NCI-H2029 (cell line): ENCODE measurements at regions not wholly inside any gene's neighbourhood (a gene's known extent, or its start where the extent isn't known, plus 50 kb on each side); places are given as distances from the start of the nearest gene placed in this dataset.
"Not testable (repeated sequence)": the region's sequence is repeated elsewhere in the genome, so short reads cannot be mapped to it uniquely, and the experiment has no call there.

Experiments used
- DNase-seq: peaks from one replicate; lab custom pipeline; 2025; lab: John Stamatoyannopoulos, UW

GRCh38 chr18:43714343-43715010 is 437.2 kb upstream of the SYT4 start:
- DNase-seq = no peak

DNA sequence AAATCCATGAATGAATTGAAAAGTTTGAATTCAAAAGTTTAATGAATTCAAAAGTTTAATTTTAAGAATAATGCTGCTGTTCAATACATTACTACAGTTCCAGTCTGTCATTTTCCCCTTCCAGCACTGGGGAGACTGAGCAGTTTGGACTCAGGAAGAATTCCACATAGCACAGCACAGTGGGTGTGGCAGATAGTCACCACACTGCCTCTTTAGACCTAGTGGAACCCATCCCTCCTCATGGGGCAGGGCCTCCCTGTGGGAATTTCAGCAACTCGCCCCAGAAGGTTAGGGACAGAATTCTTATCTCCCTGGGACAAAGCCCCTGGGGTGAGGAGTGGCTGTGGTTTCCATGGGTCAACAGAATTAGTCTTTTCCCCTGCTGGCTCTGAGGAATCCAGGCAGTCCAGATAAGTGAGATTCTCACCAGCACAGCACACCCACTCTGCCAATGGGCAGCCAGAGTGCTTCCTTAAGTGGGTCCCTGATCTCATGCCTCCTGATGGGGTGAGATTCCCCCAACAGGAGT is 442.0 kb upstream of the SYT4 start:
- DNase-seq = no peak

GRCh38 chr18:43720041-43720440 is 442.8 kb upstream of the SYT4 start:
- no peak for DNase-seq

DNA sequence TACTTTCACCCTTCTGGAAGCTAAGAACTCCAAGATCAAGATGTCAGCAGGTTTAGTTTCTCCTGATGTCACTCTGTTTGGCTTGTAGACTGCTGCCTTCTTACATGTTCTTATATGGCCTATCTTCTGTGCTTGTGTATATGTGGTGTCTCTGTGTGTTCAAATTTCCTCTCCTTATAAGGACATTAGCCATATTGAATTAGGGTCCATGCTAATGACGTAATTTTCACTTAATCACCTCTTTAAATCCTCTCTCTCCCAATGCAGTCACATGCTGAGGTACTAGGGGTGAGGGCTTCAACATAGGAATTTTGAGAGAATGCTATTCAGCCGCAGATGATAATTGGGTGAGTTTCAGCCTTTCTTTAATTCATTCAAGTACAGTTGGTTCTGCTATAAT is 458.3 kb upstream of the SYT4 start:
- no peak for DNase-seq

DNA sequence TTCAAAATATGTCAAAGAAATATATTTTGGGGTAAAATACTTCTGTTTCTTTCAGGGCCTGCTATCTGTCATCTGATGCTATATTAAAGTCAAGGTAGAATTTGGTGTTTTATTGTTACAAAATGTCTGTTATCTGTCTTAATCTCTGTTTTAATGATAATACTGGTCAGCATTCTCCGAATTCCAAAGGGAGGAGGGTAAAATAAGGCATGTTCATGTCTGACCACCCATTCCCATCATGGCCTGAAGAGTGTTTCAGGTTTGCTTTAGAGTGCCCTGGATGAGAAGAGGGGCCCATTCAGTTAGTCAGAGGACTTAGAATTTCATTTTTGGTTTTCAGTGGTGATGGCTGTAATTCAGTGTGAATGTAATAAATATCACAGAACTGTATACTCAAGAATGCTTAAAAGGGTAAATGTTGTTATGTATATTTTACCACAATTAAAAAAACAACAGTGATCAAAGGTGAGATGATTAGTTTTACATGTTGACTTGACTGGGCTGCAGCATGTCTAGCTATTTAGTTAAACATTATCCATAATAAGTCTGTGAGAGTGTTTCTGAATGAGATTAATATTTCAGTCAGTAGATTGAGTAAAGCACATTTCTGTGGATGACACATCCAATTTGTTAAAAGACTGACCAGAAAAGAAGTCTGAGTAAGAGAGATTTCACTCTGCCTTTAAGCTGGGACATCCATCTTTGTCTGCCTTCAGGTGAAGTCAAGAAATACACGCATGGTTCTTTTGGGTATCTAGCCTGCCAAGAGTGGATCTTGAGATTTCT is 467.9 kb upstream of the SYT4 start:
- no peak for DNase-seq

- DNase-seq = no peak
Measured at GRCh38 chr18:43751203-43751602, 473.9 kb upstream of the SYT4 start.

DNA sequence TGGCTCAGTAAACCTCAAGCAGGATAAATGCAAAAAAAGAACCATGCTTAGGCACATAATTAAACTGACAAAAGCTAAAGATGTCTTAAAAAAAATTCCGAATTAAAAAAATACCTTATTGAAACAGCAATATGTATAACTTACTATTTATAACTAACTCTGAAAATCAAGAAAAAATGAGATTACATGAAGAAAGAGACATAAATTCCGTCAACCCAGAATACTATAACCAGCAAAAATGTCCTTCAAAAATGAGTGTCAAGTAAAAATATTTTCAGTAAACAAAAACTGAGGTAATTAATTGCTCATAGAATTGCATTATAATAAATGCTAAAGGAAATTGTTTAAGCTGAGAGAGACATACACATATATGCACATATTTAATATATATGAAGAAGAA is 474.5 kb upstream of the SYT4 start:
- DNase-seq = no peak

DNA sequence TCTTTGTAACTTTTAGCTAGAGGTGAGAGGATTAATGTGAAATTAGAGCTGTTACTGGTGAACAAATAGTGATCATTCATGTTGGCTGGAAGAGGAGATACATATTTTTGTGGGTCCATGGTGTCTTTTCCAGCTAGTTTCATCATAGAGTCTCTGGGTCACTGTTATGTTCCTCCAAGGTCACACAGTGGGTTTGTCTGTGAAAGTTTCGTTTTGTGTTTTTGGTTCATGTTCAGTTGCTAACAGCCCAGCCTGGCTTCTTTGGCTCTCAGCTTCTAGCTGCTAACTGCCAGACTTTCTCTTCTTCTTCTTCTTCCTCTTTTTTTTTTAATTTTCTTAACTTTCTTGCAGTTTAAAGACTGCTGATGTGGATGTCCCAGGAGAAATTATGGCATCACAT is 480.0 kb upstream of the SYT4 start:
- no peak for DNase-seq

DNA sequence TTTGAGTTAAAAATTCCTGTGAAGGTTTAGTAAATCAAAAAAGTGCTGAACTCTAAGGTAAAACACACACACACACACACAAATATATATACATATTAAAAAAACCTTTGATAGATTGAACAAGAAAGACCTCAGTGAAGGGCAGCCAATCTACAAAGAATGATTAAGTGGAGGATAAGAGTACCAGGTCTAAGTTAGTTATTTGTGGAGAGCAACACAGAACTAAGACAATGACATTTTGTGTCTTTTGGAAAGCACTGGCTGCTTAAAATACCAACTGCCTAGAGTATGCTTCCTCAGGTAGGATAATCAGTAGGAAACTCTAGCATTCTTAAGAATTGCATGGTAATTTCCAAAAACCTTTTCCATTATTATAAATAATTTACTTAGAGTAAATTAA is 481.4 kb upstream of the SYT4 start:
- DNase-seq = no peak

GRCh38 chr18:43760010-43760409 is 482.7 kb upstream of the SYT4 start:
- DNase-seq = no peak

DNA sequence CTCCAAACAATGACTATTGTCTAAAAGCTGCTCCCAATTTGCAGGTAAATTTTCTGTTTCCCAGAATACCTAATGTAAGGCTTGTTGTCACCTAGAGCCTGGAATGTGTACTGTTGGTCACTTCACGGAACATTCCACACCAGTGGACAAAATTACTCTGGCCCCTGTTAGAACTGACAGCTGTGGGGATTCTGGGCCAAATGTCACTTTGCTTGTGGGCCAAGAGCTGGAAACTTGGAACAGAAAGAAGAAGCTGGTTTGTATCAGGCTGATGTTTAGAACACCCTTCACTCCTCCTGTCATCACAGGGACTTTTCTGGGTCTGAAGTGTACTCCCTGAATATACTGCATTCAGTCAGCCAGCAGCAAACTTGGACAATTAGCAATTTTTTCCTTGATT is 495.6 kb upstream of the SYT4 start:
- DNase-seq = no peak

DNA sequence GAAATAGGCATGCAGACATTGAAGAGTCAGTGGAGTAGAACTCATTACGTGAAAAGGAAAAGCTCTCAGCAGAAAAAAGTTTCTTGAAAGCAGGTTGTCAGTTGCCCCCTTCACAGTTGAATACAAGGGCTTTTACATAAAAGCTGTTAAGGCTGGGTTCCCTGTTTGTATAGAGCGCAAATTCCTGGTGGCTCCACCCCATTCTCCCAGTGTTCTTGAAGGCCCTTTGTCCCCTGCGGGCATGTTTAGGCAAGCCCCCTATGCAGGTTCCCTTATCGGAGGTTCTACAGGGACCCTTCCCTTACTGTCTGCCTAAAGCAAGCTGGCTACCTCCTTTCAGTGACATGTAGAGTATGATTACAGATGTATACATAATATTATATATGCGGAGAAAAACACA is 497.2 kb upstream of the SYT4 start:
- DNase-seq = no peak

DNA sequence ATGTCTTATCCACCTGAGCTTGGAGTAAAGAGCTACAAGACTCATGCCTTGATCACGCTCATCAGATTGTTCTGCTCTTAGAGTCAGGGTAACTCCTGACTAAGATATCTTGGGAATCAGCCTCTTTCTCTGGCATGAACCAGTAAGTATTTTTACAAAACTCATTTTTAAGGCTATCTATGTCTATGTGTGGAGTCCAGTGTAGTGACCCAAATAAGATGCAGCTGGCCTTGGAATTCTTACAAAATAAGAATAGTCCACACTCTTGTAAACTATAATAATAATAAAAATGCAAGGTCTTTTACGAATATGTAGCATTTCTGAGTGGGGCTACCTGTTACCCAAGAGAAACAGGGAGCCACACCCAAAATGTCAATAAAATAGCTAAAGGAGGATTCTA is 498.3 kb upstream of the SYT4 start:
- no peak for DNase-seq

GRCh38 chr18:43776997-43777396 is 499.7 kb upstream of the SYT4 start:
- no peak for DNase-seq

GRCh38 chr18:43777636-43778304 is 500.5 kb upstream of the SYT4 start:
- no peak for DNase-seq

GRCh38 chr18:43780782-43781340 is 503.6 kb upstream of the SYT4 start:
- no peak for DNase-seq

GRCh38 chr18:43785158-43785557 is 507.9 kb upstream of the SYT4 start:
- DNase-seq = no peak

- no peak for DNase-seq
Measured at GRCh38 chr18:43786893-43787292, 509.6 kb upstream of the SYT4 start.

GRCh38 chr18:43787721-43788120 is 510.4 kb upstream of the SYT4 start:
- not testable (repeated sequence) for DNase-seq

DNA sequence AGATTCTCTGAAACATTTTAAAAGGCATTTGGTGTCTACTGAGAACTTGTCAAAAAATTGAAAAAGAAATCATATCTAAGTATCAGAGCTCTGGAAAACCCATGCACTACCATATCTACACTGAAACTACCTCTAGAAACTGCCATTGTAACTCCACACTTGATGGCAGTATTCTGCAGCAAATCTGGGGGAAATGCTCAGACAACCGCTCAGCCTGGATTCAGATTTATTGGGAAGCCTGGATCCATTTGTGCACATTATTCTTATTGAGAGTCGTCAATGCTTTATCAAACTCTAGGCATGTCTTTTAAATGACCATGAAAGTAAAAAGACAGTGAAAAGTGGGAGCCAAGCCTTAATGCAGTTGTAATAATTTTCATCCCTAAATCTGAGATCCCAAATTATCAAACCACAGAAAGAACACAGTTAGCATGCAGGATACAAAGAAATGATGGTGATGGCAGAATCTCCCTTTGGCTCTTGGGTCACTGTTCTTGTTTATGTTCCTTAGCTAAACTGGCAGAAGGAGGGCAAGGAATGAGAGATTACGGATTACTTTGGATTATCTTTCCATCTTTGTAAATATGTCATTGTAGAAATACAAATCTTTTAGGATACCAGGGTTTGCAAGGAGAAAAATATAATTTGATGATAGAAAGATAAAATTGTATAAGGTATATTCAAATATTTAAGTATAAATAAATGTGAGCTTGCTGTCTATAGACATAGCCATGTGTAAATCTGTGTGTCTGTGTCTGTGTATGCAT is 512.1 kb upstream of the SYT4 start:
- no peak for DNase-seq

DNA sequence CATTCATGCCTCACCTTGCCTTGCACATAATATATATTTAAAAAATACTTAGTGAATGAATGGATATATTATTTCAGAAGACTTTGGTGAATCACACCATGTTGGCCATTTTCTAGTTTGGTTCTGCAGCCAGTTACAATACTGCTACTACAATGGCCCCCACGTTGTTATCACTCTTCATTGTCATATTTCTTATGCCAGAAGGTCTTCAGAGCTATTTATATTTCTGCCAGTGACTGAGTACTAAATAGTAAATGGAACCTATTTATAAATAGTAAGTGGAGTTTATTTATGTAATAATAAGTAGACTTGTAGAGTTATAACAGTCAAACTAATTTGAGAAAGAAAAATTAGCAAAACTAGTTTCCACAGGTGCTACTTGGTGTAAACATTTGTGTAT is 516.6 kb upstream of the SYT4 start:
- DNase-seq = no peak

GRCh38 chr18:43794363-43794762 is 517.1 kb upstream of the SYT4 start:
- DNase-seq = no peak
